ENCODE measurements at regions not wholly inside any gene's neighbourhood (a gene's known extent, or its start where the extent isn't known, plus 50 kb on each side); places are given as distances from the start of the nearest gene placed in this dataset.

DNA sequence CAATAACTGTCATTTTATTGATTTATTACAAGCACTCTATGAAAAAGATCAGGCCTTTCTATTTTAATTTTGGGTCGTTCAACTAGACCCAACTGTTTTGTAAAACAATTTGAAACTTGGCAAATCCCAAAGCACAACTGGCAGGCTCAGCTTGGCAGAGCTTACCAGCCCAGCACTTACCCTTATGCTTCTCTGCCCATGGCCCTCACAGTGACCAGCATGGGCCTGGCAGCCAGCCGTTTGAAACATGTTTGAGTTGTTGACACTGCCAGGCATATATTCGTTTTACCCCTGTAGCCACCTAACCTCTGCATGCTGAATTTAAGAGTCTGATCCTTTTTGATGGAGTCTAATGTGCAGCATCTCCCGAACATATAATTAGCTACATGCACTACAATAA lies 796.7 kb upstream of the ADGRL2 start:
- DNase-seq (ENCODE audit: extremely low spot score, unreplicated experiment), result no peak
- H3K27ac Mint-ChIP-seq (ENCODE audit: unreplicated experiment), result no peak overlapping the region
- no peak for TF ChIP-seq CTCF (IDR thresholded peaks at IDR 0.05)
- H3K27me3 Mint-ChIP-seq (ENCODE audit: unreplicated experiment), result no peaks in the 10 kb centered on the region
- no peak overlapping the region for H3K4me3 Mint-ChIP-seq (ENCODE audit: unreplicated experiment)
- H3K36me3 Mint-ChIP-seq (ENCODE audit: unreplicated experiment), result no peaks in the 10 kb centered on the region
- H3K4me1 Mint-ChIP-seq (ENCODE audit: unreplicated experiment), result no peaks in the 10 kb centered on the region
- peaks cover 9% of the 10 kb centered on the region for H3K9me3 Mint-ChIP-seq (ENCODE audit: unreplicated experiment)

DNA sequence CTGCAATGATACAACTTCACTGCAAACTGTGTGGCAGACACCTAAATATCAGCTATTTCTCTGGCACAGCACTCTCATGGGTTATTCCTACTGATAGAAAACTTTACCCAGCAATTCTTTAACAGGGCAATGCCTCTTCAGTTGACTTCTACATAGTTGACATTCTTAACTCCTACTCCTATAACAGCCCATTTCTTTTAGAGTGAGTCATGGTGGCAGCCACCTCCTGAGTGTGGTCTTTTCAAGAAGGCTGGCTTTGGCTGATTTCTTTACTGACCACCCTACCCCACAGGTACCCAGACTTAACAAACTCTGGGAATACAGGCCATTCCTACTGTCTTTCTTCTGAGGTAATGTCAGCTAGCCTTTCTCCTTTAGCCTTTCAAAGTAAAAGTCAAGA lies 805.8 kb upstream of the ADGRL2 start:
- Mint-ChIP-seq H3K27me3 (ENCODE audit: unreplicated experiment) (no peaks in the 10 kb centered on the region), H3K36me3 (ENCODE audit: unreplicated experiment) (no peaks in the 10 kb centered on the region), H3K9me3 (ENCODE audit: unreplicated experiment) (no peaks in the 10 kb centered on the region), H3K4me1 (ENCODE audit: unreplicated experiment) (peaks cover 26% of the 10 kb centered on the region), H3K27ac (ENCODE audit: unreplicated experiment) (no peak overlapping the region), H3K4me3 (ENCODE audit: unreplicated experiment) (no peak overlapping the region)
- TF ChIP-seq CTCF (IDR thresholded peaks at IDR 0.05), result no peak
- DNase-seq (ENCODE audit: extremely low spot score, unreplicated experiment), result no peak

DNA sequence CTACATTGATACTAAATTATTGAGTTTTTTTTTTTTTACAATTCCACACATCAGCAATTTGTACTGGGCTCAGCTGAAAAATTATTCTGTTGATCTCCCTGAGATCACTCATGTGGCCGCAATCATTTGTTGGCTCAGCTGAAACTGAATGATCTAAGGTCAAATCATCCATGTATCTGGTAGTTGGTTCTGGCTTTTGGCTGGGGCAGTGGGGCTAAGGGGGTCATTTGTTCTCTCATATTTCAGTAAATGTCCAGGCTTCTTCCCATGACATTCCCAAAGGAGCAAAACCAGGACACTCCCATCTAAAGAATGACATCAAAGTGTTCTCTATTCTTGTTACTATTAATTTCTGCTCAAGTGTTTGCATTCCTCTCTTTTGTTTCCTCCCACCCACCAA lies 806.7 kb upstream of the ADGRL2 start:
- DNase-seq (ENCODE audit: extremely low spot score, unreplicated experiment), result no peak
- Mint-ChIP-seq H3K27me3 (ENCODE audit: unreplicated experiment) (no peaks in the 10 kb centered on the region), H3K4me3 (ENCODE audit: unreplicated experiment) (no peak overlapping the region), H3K36me3 (ENCODE audit: unreplicated experiment) (no peaks in the 10 kb centered on the region), H3K4me1 (ENCODE audit: unreplicated experiment) (peaks cover 35% of the 10 kb centered on the region), H3K27ac (ENCODE audit: unreplicated experiment) (no peak overlapping the region), H3K9me3 (ENCODE audit: unreplicated experiment) (no peaks in the 10 kb centered on the region)
- no peak for TF ChIP-seq CTCF (IDR thresholded peaks at IDR 0.05)

DNA sequence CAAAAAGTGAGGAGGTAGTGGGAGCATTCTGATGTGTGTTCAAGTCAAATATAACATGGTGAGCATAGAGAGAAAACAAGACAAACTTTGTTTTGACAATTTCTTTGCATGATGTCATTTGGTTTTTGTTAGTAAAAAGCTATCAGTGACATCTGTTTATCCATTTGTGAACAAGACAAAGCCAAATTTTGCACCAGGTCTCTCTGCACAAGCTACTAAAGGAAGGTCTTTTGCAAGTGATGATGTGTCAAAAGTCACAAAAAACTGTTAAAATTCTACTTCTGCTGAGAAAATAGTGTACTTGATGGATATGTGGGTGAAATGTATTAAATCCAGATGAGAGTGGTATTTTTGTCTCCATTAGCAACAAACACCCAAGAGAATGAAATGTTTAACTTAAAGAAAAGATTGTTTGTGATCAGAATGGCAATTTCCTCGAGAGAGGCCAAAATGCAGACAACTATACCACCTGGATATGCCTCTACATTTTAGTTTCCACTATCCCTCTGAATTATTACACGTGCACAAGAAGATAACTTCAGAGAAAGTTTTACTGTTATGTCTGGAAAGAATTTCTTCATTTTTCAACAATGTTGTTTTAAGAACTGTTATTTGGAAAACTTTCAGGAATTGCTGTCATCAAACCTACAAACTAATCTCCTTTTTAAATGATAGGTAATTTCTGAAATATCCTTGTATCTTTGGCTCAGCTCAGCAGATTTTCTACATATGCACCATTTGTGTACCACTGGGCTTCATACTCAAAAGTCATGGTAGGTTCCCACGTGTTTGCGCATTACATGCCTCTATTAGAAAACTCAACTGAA lies 807.4 kb upstream of the ADGRL2 start:
- TF ChIP-seq CTCF (IDR thresholded peaks at IDR 0.05), result no peak
- DNase-seq (ENCODE audit: extremely low spot score, unreplicated experiment), result no peak

GRCh38 chr1:80989455-80989854 lies 811.3 kb upstream of the ADGRL2 start:
- Mint-ChIP-seq H3K36me3 (ENCODE audit: unreplicated experiment) (no peaks in the 10 kb centered on the region), H3K4me3 (ENCODE audit: unreplicated experiment) (no peak overlapping the region)

More for the DNA sequence above, 807.4 kb upstream of the ADGRL2 start:
- Mint-ChIP-seq H3K4me3 (ENCODE audit: unreplicated experiment) (no peak overlapping the region), H3K36me3 (ENCODE audit: unreplicated experiment) (no peaks in the 10 kb centered on the region), H3K27ac (ENCODE audit: unreplicated experiment) (no peak overlapping the region), H3K27me3 (ENCODE audit: unreplicated experiment) (no peaks in the 10 kb centered on the region), H3K4me1 (ENCODE audit: unreplicated experiment) (peaks cover 38% of the 10 kb centered on the region), H3K9me3 (ENCODE audit: unreplicated experiment) (no peaks in the 10 kb centered on the region)

More at GRCh38 chr1:80989455-80989854, 811.3 kb upstream of the ADGRL2 start:
- no peak for DNase-seq (ENCODE audit: extremely low spot score, unreplicated experiment)
- no peaks in the 10 kb centered on the region for H3K27me3 Mint-ChIP-seq (ENCODE audit: unreplicated experiment)
- H3K27ac Mint-ChIP-seq (ENCODE audit: unreplicated experiment), result no peak overlapping the region
- peaks cover 27% of the 10 kb centered on the region for H3K4me1 Mint-ChIP-seq (ENCODE audit: unreplicated experiment)
- TF ChIP-seq CTCF (IDR thresholded peaks at IDR 0.05), result no peak
- no peaks in the 10 kb centered on the region for H3K9me3 Mint-ChIP-seq (ENCODE audit: unreplicated experiment)
